BLaER1 treated with 17β-estradiol and CSF1 and Interleukin-3, amounts not matched to agents 10 nM and 100 nM (cell line): ENCODE measurements at regions not wholly inside any gene's neighbourhood (a gene's known extent, or its start where the extent isn't known, plus 50 kb on each side); places are given as distances from the start of the nearest gene placed in this dataset.
"Not testable (repeated sequence)": the region's sequence is repeated elsewhere in the genome, so short reads cannot be mapped to it uniquely, and the experiment has no call there.

Experiments used
- H3K27ac ChIP-seq, 11 experiments: shearing (Covaris generic); formaldehyde crosslinking; 2 replicates each; pipeline ENCODE4 v1.8.1; 2022
- H3K27me3 ChIP-seq, 11 experiments: shearing (Covaris generic); formaldehyde crosslinking; 2 replicates each; pipeline ENCODE4 v1.8.1; 2022
- H3K36me3 ChIP-seq, 11 experiments: shearing (Covaris generic); formaldehyde crosslinking; 2 replicates each; pipeline ENCODE4 v1.8.1; 2022
- H3K4me1 ChIP-seq, 10 experiments: shearing (Covaris generic); formaldehyde crosslinking; 2 replicates each; pipeline ENCODE4 v1.8.1; 2022
- H3K4me2 ChIP-seq, 11 experiments: shearing (Covaris generic); formaldehyde crosslinking; 2 replicates each; pipeline ENCODE4 v1.8.1; 2022
- H3K4me3 ChIP-seq, 10 experiments: shearing (Covaris generic); formaldehyde crosslinking; 2 replicates each; pipeline ENCODE4 v1.8.1; 2022
- H3K9ac ChIP-seq, 11 experiments: shearing (Covaris generic); formaldehyde crosslinking; 2 replicates each; pipeline ENCODE4 v1.8.1; 2022
- H3K9me3 ChIP-seq, 11 experiments: shearing (Covaris generic); formaldehyde crosslinking; replicated peaks in 1 of 11; 2 replicates each; pipeline ENCODE4 v1.8.1; 2022
- H4K20me1 ChIP-seq, 11 experiments: shearing (Covaris generic); formaldehyde crosslinking; 2 replicates each; pipeline ENCODE4 v1.8.1; 2022
- Cebpa-rat ChIP-seq, 11 experiments: shearing (Covaris generic); IDR thresholded peaks; 2 replicates each; pipeline ENCODE4 v1.8.1; 2022

DNA sequence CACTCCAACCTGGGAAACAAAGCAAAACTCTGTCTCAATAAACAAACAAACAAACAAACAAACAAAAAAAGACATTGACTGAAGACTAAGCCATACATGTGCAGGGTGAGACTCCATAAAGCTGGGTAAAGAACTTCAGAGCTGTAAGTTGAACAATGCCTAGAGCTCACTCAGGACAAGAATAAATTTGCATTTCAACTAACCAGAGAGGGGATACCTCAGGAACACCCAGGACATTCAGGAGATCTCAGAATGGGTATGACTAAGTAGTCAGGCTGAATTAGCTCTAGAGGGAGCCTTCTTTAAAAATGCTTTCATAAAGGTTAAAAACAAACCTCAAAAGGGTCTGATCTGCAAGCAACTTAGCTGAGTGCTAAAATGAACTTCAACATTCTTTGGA, 267.7 kb upstream of the DIO3 start:
- H3K4me3 ChIP-seq: no peak overlapping the region
- H3K36me3 ChIP-seq: no peaks in the 10 kb centered on the region
- H3K9ac ChIP-seq: no peak overlapping the region
- peaks cover 0 to 3% (median 0%) of the 10 kb centered on the region in 11 experiments; a peak in 1 of 22 replicates for H3K27me3 ChIP-seq
- peaks cover 2 to 6% (median 6%) of the 10 kb centered on the region in 10 experiments for H3K4me1 ChIP-seq
- no peak overlapping the region for H3K4me2 ChIP-seq
- H3K27ac ChIP-seq: no peak overlapping the region
- H3K9me3 ChIP-seq: peaks cover 35 to 43% (median 38%) of the 10 kb centered on the region in 11 experiments
- no peaks in the 10 kb centered on the region for H4K20me1 ChIP-seq
- no peak for TF ChIP-seq Cebpa-rat (IDR thresholded peaks at IDR 0.05)

DNA sequence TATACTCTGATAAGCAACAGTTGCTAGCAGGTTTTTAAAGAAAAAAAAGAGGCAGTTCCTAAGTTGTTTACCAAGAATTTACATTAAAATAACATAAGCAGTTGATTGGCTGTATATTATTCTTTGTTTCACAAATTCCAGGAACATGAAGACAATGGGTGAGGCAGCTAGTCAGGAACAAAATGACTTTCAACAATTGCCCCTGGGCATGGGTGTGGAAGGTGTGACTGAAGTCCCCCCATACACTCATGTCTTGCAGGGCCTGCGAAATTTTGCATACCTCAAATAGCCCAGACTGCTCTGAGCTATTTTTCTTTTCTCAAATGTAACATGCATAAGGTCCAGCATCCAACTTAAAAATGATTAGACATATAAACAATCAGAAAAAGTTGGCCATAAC, 267.2 kb upstream of the DIO3 start:
- peaks cover 0 to 1% (median under 1%) of the 10 kb centered on the region in 10 experiments; a peak in 9 of 20 replicates for H3K4me1 ChIP-seq
- no peaks in the 10 kb centered on the region for H3K36me3 ChIP-seq
- H3K27me3 ChIP-seq: no peaks in the 10 kb centered on the region
- H4K20me1 ChIP-seq: no peaks in the 10 kb centered on the region
- no peak overlapping the region for H3K4me2 ChIP-seq
- peaks cover 35 to 43% (median 38%) of the 10 kb centered on the region in 11 experiments for H3K9me3 ChIP-seq
- H3K4me3 ChIP-seq: no peak overlapping the region
- no peak for TF ChIP-seq Cebpa-rat (IDR thresholded peaks at IDR 0.05)
- no peak overlapping the region for H3K9ac ChIP-seq
- H3K27ac ChIP-seq: no peak overlapping the region

DNA sequence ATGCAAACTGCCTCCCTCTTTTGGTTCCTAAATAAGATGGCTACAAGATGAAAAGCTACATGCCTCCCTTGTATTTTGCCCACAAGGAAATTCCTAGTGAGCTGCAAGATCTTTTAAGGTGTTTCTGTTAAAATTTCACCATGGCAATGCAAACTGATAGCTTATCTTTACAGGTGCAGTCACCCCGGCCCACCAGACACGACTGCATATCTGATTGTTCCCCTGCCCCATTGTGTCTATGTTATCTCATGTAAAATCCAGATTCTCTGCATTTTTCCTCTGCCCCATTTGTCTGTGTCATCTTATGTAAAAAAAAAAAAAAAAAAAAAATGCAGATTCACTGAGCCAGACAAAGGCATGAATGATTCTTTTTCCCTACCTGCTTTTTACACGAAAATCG, 261.5 kb upstream of the DIO3 start:
- not testable (repeated sequence) for H3K27ac ChIP-seq, H3K4me2 ChIP-seq, H3K4me1 ChIP-seq, H3K27me3 ChIP-seq, H3K4me3 ChIP-seq, H3K36me3 ChIP-seq, H4K20me1 ChIP-seq, H3K9ac ChIP-seq
- peaks cover 27 to 35% (median 31%) of the 10 kb centered on the region in 11 experiments for H3K9me3 ChIP-seq

DNA sequence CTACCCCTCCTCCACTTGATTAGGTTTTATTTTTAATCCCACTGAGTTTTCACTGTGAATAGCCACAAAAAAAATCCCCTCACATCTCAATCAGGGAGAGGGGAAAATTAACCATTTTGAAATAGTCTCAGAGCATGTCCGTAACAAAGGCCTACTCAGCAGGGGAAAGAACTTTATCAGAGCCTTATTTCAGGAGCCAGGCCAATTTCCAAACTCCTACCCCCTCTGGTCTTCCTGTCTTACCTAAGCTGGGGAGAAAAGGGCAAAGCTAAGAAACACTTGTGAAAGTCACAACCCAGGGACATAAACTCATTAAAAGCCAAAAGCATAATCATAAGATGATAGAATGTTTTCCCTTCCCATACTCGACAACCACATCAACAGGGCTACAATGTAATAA, 260.3 kb upstream of the DIO3 start:
- Histone ChIP-seq H4K20me1 (no peaks in the 10 kb centered on the region), H3K9me3 (peaks cover 15 to 26% (median 20%) of the 10 kb centered on the region in 11 experiments), H3K4me3 (no peak overlapping the region), H3K9ac (no peak overlapping the region), H3K27me3 (no peaks in the 10 kb centered on the region), H3K4me2 (no peak overlapping the region), H3K27ac (no peak overlapping the region), H3K4me1 (no peaks in the 10 kb centered on the region), H3K36me3 (no peaks in the 10 kb centered on the region)
- TF ChIP-seq Cebpa-rat (IDR thresholded peaks at IDR 0.05): no peak

GRCh38 chr14:101307162-101307561, 254.1 kb upstream of the DIO3 start:
- not testable (repeated sequence) for H3K4me3 ChIP-seq, H3K4me2 ChIP-seq, H3K27ac ChIP-seq, H3K9ac ChIP-seq, H3K4me1 ChIP-seq, H3K36me3 ChIP-seq, H3K27me3 ChIP-seq, H4K20me1 ChIP-seq
- H3K9me3 ChIP-seq: peaks cover 9 to 26% (median 19%) of the 10 kb centered on the region in 11 experiments; a peak in 20 of 22 replicates

DNA sequence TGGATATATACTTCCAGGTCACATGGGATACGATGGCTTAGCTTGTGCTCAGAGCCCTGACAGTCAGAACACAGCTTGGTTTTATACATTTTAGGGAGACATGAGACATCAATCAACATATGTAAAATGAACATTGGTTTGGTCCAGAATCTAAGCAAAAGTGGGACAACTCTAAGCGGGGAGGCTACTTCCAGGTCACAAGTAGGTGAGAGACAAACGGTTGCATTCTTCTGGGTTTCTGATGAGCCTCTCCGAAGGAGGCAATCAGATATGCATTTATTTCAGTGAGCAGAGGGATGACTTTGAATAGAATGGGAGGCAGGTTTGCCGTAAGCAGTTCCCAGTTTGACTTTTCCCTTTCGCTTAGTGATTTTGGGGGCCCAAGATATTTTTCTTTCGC, 250.1 kb upstream of the DIO3 start:
- H3K9ac ChIP-seq, H3K4me3 ChIP-seq, H3K4me2 ChIP-seq, H3K27me3 ChIP-seq, H3K27ac ChIP-seq, H3K4me1 ChIP-seq, H4K20me1 ChIP-seq, H3K36me3 ChIP-seq: not testable (repeated sequence)
- H3K9me3 ChIP-seq: peaks cover 24 to 50% (median 33%) of the 10 kb centered on the region in 11 experiments
- 0 out of 22 replicates have a peak, but pooled peaks of 1 of the 11 experiments have one; percentile 32 for TF ChIP-seq Cebpa-rat (IDR thresholded peaks at IDR 0.05)

GRCh38 chr14:101313268-101313667, 248.0 kb upstream of the DIO3 start:
- no peaks in the 10 kb centered on the region for H3K4me1 ChIP-seq
- TF ChIP-seq Cebpa-rat (IDR thresholded peaks at IDR 0.05): no peak
- no peaks in the 10 kb centered on the region for H3K27me3 ChIP-seq
- H3K36me3 ChIP-seq: no peaks in the 10 kb centered on the region; a peak in 1 of 22 replicates
- no peak overlapping the region for H3K27ac ChIP-seq
- peaks cover 23 to 54% (median 36%) of the 10 kb centered on the region in 11 experiments for H3K9me3 ChIP-seq
- no peak overlapping the region for H3K4me2 ChIP-seq
- no peaks in the 10 kb centered on the region for H4K20me1 ChIP-seq
- H3K4me3 ChIP-seq: no peak overlapping the region
- H3K9ac ChIP-seq: no peak overlapping the region

DNA sequence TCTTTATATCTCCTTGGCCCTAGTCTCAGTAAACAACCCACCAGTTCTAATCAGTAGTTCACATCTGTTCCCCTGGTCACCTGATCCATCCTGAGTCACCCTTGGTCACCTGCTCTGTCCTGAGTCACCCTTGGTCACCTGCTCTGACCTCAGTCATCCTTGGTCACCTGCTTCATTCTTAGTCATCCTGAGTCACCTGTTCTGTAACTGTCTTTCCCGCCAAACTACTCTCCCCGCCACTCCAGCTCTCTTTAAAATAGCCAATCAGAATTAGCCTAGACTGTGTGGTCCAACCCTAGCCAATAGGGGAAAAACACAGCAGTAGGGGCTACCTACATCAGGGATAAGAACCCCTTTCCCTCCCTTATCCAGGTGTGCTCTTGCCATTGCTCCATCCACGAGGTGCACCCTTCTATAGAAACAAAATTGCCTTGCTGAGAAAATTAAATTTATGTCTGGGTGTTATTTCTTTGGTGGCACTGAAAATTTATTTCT, 245.4 kb upstream of the DIO3 start:
- Histone ChIP-seq H3K9ac (no peak overlapping the region), H4K20me1 (no peaks in the 10 kb centered on the region), H3K9me3 (peaks cover 23 to 46% (median 32%) of the 10 kb centered on the region in 11 experiments), H3K4me2 (no peak overlapping the region), H3K4me3 (no peak overlapping the region; a peak in 1 of 20 replicates), H3K36me3 (no peaks in the 10 kb centered on the region; a peak in 1 of 22 replicates), H3K27me3 (no peaks in the 10 kb centered on the region), H3K4me1 (no peaks in the 10 kb centered on the region), H3K27ac (no peak overlapping the region)
- TF ChIP-seq Cebpa-rat (IDR thresholded peaks at IDR 0.05): no peak

DNA sequence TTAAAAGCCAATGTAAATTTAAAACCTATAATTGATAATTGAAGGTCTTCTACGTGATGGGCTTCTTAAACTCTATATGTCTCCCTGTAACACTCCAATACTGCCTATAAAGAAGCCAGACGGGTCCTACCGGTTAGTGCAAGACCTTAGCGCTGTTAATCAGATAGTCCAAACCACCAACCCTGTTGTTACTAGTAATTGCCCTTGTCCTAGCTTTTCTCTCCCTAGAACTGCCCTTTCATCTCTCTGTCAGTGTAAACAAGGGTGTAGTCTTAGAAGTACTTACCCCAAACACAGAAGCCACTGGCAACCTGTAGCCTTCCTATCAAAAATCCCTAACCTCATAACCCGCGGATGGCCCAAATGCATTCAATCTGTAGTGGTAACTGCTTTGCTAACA, 243.0 kb upstream of the DIO3 start:
- H4K20me1 ChIP-seq: no peaks in the 10 kb centered on the region
- no peak for TF ChIP-seq Cebpa-rat (IDR thresholded peaks at IDR 0.05)
- no peaks in the 10 kb centered on the region; a peak in 1 of 22 replicates for H3K36me3 ChIP-seq
- peaks cover 32 to 62% (median 45%) of the 10 kb centered on the region in 11 experiments for H3K9me3 ChIP-seq
- H3K9ac ChIP-seq: no peak overlapping the region
- no peak overlapping the region for H3K4me3 ChIP-seq
- H3K4me1 ChIP-seq: no peaks in the 10 kb centered on the region
- H3K27me3 ChIP-seq: no peaks in the 10 kb centered on the region
- H3K27ac ChIP-seq: no peak overlapping the region
- H3K4me2 ChIP-seq: no peak overlapping the region

GRCh38 chr14:101320396-101320795, 240.9 kb upstream of the DIO3 start:
- H4K20me1 ChIP-seq: no peaks in the 10 kb centered on the region
- no peaks in the 10 kb centered on the region for H3K27me3 ChIP-seq
- no peak overlapping the region for H3K27ac ChIP-seq
- H3K4me1 ChIP-seq: no peaks in the 10 kb centered on the region
- H3K9me3 ChIP-seq: peaks cover 47 to 66% (median 57%) of the 10 kb centered on the region in 11 experiments
- H3K4me3 ChIP-seq: no peak overlapping the region
- H3K9ac ChIP-seq: no peak overlapping the region
- H3K4me2 ChIP-seq: no peak overlapping the region
- H3K36me3 ChIP-seq: no peaks in the 10 kb centered on the region; a peak in 1 of 22 replicates
- TF ChIP-seq Cebpa-rat (IDR thresholded peaks at IDR 0.05): no peak
